Right lobe of liver (tissue), 6 donors: ENCODE measurements at regions not wholly inside any gene's neighbourhood (a gene's known extent, or its start where the extent isn't known, plus 50 kb on each side); places are given as distances from the start of the nearest gene placed in this dataset.
"Not testable (repeated sequence)": the region's sequence is repeated elsewhere in the genome, so short reads cannot be mapped to it uniquely, and the experiment has no call there.

ENCODE experiments used
- ATAC-seq, 4 donors: fragments of 200-7000 bp; cut with Tn5 transposase; one replicate each; pipeline ENCODE4 v1.9.1; 2020; ENCODE audit warnings: mild to moderate bottlenecking in 4 of 4, moderate library complexity in 4 of 4
- DNase-seq, 3 donors: peaks; one replicate each; pipeline ENCODE4 v3.0.0-alpha.2; 2020
- H3K27ac ChIP-seq, 3 donors: fragments of 200-600 bp; one replicate each; pipeline ENCODE4 v1.8.0; 2022
- H3K27me3 ChIP-seq, 2 donors: fragments of 200-600 bp; one replicate each; pipeline ENCODE4 v1.8.0; 2022
- H3K36me3 ChIP-seq, 4 donors: fragments of 200-600 bp; sonication (generic) in 1 of 4; one replicate each; pipeline versions ENCODE4 v1.5.1 to v1.8.0; 2017 to 2022; ENCODE audit warnings: control low read depth in 1 of 4
- H3K4me1 ChIP-seq, 4 donors: fragments of 200-600 bp; sonication (generic) in 1 of 4; one replicate each; pipeline versions ENCODE4 v1.5.1 to v1.8.0; 2017 to 2022; ENCODE audit warnings: control low read depth in 1 of 4
- H3K4me3 ChIP-seq, 3 donors: fragments of 200-600 bp; one replicate each; pipeline ENCODE4 v1.8.0; 2022
- H3K9me3 ChIP-seq, 4 donors: fragments of 200-600 bp; sonication (generic) in 1 of 4; one replicate each; pipeline versions ENCODE4 v1.5.1 to v1.8.0; 2017 to 2022; ENCODE audit warnings: control low read depth in 1 of 4
- POLR2A ChIP-seq: fragments of 450-650 bp; IDR thresholded peaks from one replicate; pipeline ENCODE4 v1.6.1; 2017; ENCODE audit warnings: antibody characterized with exemption, mild to moderate bottlenecking
- WGBS: methylation state at CpG from one replicate; pipeline ENCODE4 v1.1.6; 2018; ENCODE audit warnings: low coverage, low lambda C conversion rate; ENCODE audit not compliant: insufficient coverage; ENCODE audit errors: missing lambda C conversion rate; 5-methylcytosine and 5-hydroxymethylcytosine counted together
- intact Hi-C, 2 donors: fragments of 100-400 bp; cut with DNase I; formaldehyde crosslinking; loops; one replicate each; pipeline versions ENCODE4 v1.11.2 to v1.14.1; 2022
- TF ChIP-seq, protein P1 (sequence below), 4 donors: fragments of 200-600 bp in 3 of 4; fragments of 450-650 bp in 1 of 4; IDR thresholded peaks; one replicate each; pipeline versions ENCODE4 v1.5.1 to v1.8.0; 2016 to 2022; ENCODE audit warnings: antibody characterized with exemption in 4 of 4, mild to moderate bottlenecking in 2 of 4
- donor health status: DM: no; HTN: yes; CAD: no.
- donor health status: DM: no; HTN: no; CAD: no.
- donor health status: DM: no; HTN: no; CAD: no.
- donor health status: DM: no; HTN: yes; CAD: no.
- donor health status: DM: no; HTN: yes; CAD: no.

DNA sequence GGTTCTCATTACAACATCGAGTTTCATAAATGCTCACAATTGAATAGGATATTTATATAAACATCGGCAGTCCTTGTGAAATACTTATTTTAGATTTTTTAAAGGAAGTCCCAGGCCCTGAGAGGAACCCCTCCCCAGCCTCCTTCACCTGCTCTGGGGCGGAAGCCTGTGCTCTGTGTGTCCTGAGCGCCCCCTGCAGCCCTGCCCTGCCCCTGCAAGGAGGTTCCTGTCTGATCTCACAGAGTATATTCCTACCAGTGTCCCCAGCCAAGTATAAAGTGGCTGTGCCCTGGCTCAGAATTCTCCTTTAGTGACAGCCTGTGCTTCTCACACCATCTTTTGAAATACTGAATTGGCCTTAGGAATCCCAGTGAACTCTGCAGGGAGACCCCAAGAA, 659.5 kb downstream of the TMEM121 start:
- ATAC-seq (no peak), DNase-seq (no peak)
- 34% methylated on average over 4 of the region's 4 CpGs for WGBS
- no peak overlapping the region for H3K4me3 ChIP-seq
- H3K4me1 ChIP-seq, result no peaks in the 10 kb centered on the region
- no peaks in the 10 kb centered on the region for H3K27me3 ChIP-seq
- H3K36me3 ChIP-seq, result no peaks in the 10 kb centered on the region
- H3K9me3 ChIP-seq, result no peaks in the 10 kb centered on the region
- intact Hi-C loops, result no loop called here
- no peak for TF ChIP-seq POLR2A
- TF ChIP-seq, protein P1, sequence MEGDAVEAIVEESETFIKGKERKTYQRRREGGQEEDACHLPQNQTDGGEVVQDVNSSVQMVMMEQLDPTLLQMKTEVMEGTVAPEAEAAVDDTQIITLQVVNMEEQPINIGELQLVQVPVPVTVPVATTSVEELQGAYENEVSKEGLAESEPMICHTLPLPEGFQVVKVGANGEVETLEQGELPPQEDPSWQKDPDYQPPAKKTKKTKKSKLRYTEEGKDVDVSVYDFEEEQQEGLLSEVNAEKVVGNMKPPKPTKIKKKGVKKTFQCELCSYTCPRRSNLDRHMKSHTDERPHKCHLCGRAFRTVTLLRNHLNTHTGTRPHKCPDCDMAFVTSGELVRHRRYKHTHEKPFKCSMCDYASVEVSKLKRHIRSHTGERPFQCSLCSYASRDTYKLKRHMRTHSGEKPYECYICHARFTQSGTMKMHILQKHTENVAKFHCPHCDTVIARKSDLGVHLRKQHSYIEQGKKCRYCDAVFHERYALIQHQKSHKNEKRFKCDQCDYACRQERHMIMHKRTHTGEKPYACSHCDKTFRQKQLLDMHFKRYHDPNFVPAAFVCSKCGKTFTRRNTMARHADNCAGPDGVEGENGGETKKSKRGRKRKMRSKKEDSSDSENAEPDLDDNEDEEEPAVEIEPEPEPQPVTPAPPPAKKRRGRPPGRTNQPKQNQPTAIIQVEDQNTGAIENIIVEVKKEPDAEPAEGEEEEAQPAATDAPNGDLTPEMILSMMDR (IDR thresholded peaks at IDR 0.05), result peak in 1 of 4 donors; percentile 9
- no peak overlapping the region for H3K27ac ChIP-seq

DNA sequence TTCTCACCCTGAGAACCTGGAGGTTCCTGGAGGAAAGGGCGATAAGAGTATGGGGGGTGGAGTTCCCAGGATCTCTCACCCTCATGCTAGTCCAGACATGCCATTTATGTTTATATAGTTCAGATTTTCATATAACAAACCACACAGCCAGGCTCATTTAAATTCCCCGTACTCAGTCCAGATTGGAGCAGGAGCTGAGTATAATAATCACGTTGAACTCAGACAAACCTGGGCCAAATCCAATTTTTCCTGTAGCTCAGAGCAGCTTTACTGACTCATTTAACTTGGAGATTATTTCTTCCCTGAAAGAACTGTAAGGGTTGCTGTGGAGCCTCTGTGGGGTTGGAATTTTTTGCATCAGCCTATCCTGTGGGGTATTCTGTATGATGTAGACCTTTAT, 660.8 kb downstream of the TMEM121 start:
- H3K4me1 ChIP-seq, result no peaks in the 10 kb centered on the region
- H3K9me3 ChIP-seq, result no peaks in the 10 kb centered on the region
- no peak overlapping the region for H3K4me3 ChIP-seq
- no peak overlapping the region for H3K27ac ChIP-seq
- DNase-seq (no peak), ATAC-seq (no peak)
- 55% methylated on average over 3 of the region's 3 CpGs for WGBS
- no peaks in the 10 kb centered on the region for H3K36me3 ChIP-seq
- TF ChIP-seq, protein P1 (IDR thresholded peaks at IDR 0.05), result no peak
- no peak for TF ChIP-seq POLR2A
- H3K27me3 ChIP-seq, result no peaks in the 10 kb centered on the region
- intact Hi-C loops, result no loop called here

DNA sequence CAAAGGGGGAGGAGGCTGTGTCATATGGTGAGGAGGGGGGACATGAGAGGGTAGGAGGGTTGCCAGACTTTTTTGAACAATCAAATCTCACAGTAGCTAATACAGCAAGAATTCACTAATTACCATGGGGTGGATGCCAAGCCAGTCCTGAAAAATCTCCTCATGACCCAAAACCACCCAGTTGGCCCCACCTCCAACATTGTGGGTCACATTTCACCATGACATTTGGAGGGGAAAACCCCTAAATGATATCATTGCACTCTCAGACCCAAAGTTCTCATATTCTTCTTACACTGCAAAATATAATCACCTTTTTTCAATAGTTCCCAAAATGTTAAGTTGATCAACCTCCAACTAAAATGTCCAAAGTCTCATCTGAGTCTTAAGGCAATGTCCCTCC, 666.3 kb downstream of the TMEM121 start:
- H3K27me3 ChIP-seq, DNase-seq, H3K27ac ChIP-seq, H3K4me1 ChIP-seq, H3K9me3 ChIP-seq, H3K36me3 ChIP-seq, ATAC-seq, intact Hi-C loops, H3K4me3 ChIP-seq: not testable (repeated sequence)

DNA sequence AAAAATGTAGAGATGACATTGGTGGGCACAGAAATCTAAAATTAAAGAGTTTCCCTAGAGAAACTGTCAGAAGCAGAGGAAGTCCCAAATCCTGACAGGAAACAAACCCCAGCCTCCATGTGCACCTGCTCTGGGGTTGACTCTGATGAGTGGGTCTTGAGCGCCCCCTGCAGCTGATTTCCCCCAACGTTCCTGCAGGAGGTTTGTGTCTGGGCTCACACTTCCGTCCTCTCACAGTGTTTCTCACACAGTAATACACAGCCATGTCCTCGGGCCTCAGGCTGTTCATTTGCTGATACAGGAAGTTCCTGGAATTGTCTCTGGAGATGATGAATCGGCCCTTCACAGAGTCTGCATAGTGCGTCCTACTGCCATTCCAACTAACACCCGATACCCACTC, 670.1 kb downstream of the TMEM121 start:
- ATAC-seq, intact Hi-C loops, H3K4me1 ChIP-seq, H3K27me3 ChIP-seq, DNase-seq, H3K27ac ChIP-seq, H3K4me3 ChIP-seq, H3K9me3 ChIP-seq, H3K36me3 ChIP-seq: not testable (repeated sequence)
- 0% methylated on average over 1 of the region's 7 CpGs for WGBS

DNA sequence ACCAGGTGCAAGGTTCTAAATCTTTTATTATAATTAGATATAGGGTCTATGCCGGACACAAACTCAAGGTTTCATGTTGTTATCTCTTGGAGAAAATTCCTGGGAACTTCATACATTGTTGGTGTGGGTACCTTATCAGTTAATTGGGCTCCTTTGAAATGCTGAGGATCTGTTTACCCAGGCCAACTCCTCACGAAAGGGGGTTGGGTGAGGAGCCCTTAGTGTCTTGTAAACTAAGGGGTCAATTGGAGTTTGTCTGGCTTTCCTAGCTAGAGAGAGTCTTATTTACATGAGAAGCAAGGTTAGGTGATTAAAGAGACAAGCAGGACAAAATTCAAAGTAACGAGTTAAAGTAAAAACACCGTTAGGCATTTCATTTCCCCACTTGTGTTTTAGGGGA, 670.9 kb downstream of the TMEM121 start:
- DNase-seq, intact Hi-C loops, H3K27me3 ChIP-seq, H3K27ac ChIP-seq, ATAC-seq, H3K4me3 ChIP-seq, H3K4me1 ChIP-seq, H3K9me3 ChIP-seq, H3K36me3 ChIP-seq: not testable (repeated sequence)
- 38% methylated on average over 4 of the region's 4 CpGs for WGBS

DNA sequence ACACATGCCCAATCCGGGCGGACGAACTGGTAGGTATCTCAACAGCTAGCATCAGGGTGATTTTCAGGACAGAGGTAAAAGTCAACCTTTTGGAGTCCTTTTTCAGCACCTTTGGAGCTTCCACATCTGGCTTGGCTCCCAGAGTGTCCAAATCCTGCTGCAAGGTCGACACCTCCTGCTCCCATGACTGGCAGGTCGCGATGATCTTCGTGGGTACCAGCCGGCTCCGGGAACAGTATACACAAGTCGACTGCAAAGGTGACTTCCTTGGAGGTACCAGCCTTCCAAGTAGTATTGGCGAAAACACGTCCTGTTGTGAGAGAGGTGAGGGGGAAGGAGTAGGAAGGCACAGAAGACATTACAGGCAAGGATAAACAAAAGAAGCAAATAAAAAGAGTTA, 672.7 kb downstream of the TMEM121 start:
- intact Hi-C loops, result no loop called here
- Histone ChIP-seq H3K4me3 (no peak overlapping the region), H3K36me3 (no peaks in the 10 kb centered on the region), H3K27ac (no peak overlapping the region), H3K4me1 (no peaks in the 10 kb centered on the region), H3K27me3 (no peaks in the 10 kb centered on the region), H3K9me3 (no peaks in the 10 kb centered on the region)
- DNase-seq, result no peak
- TF ChIP-seq, protein P1 (IDR thresholded peaks at IDR 0.05), result no peak
- TF ChIP-seq POLR2A, result no peak
- no peak for ATAC-seq
- 64% methylated on average over 10 of the region's 12 CpGs for WGBS
